Prostate gland (tissue), 2 donors: ENCODE measurements at regions not wholly inside any gene's neighbourhood (a gene's known extent, or its start where the extent isn't known, plus 50 kb on each side); places are given as distances from the start of the nearest gene placed in this dataset.

Source experiments
- POLR2A ChIP-seq: fragments of 450-650 bp; IDR thresholded peaks from one replicate; pipeline ENCODE4 v1.6.1; 2016; ENCODE audit warnings: antibody characterized with exemption, mild to moderate bottlenecking
- POLR2AphosphoS5 ChIP-seq: sonication (generic); formaldehyde crosslinking; IDR thresholded peaks from one replicate; pipeline ENCODE4 v1.6.1; 2017; ENCODE audit warnings: antibody characterized with exemption
- TF ChIP-seq, protein P1 (sequence below), 4 experiments: fragments of 200-600 bp in 2 of 4; fragments of 450-650 bp in 2 of 4; sonication (generic) in 2 of 4; IDR thresholded peaks; 1 replicate in 3 of 4; 2 replicates in 1 of 4; pipeline ENCODE4 v1.5.1; 2016 to 2019; ENCODE audit warnings: antibody characterized with exemption in 4 of 4, mild to moderate bottlenecking in 2 of 4, moderate library complexity in 2 of 4

DNA sequence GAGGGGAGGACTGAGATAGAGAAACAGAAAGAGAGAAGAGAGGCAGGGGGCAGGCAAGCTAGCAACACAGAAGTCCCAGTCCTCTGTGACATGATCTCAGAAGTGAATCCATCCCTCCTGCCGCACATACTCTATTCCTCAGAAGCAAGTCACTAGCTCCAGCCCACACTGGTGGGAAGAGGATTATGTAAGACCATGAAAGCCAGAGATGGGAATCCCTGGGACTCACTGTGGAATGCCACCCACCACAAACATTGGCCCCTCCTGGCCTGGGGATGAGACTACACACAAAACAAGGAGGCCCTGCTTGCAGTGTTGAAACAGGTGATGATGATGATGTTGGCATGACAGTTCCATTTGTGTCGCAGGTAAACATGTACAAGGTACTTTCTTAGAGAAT is 419.9 kb downstream of the IRS2 start:
- TF ChIP-seq, protein P1, sequence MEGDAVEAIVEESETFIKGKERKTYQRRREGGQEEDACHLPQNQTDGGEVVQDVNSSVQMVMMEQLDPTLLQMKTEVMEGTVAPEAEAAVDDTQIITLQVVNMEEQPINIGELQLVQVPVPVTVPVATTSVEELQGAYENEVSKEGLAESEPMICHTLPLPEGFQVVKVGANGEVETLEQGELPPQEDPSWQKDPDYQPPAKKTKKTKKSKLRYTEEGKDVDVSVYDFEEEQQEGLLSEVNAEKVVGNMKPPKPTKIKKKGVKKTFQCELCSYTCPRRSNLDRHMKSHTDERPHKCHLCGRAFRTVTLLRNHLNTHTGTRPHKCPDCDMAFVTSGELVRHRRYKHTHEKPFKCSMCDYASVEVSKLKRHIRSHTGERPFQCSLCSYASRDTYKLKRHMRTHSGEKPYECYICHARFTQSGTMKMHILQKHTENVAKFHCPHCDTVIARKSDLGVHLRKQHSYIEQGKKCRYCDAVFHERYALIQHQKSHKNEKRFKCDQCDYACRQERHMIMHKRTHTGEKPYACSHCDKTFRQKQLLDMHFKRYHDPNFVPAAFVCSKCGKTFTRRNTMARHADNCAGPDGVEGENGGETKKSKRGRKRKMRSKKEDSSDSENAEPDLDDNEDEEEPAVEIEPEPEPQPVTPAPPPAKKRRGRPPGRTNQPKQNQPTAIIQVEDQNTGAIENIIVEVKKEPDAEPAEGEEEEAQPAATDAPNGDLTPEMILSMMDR (IDR thresholded peaks at IDR 0.05): no peak
- TF ChIP-seq POLR2A (no peak), POLR2AphosphoS5 (no peak)
